PC-3 (cell line): ENCODE measurements at regions not wholly inside any gene's neighbourhood (a gene's known extent, or its start where the extent isn't known, plus 50 kb on each side); places are given as distances from the start of the nearest gene placed in this dataset.

Experiments used
- EZH2 ChIP-seq: fragments of 300-600 bp; sonication (generic); IDR thresholded peaks from one replicate; pipeline ENCODE4 v1.6.1; 2017; ENCODE audit warnings: antibody characterized with exemption, mild to moderate bottlenecking, low read length; ENCODE audit not compliant: unreplicated experiment
- EZH2phosphoT487 ChIP-seq: fragments of 300-600 bp; sonication (generic); IDR thresholded peaks from 2 replicates; pipeline ENCODE4 v1.6.1; 2018; ENCODE audit warnings: mild to moderate bottlenecking, antibody characterized with exemption, low read length, borderline replicate concordance
- TF ChIP-seq, protein P1 (sequence below): fragments of 300-600 bp; sonication (generic); conservative IDR thresholded peaks from 2 replicates; pipeline ENCODE4 v1.5.1; 2017; ENCODE audit warnings: antibody characterized with exemption, low read depth, mild to moderate bottlenecking, low read length

DNA sequence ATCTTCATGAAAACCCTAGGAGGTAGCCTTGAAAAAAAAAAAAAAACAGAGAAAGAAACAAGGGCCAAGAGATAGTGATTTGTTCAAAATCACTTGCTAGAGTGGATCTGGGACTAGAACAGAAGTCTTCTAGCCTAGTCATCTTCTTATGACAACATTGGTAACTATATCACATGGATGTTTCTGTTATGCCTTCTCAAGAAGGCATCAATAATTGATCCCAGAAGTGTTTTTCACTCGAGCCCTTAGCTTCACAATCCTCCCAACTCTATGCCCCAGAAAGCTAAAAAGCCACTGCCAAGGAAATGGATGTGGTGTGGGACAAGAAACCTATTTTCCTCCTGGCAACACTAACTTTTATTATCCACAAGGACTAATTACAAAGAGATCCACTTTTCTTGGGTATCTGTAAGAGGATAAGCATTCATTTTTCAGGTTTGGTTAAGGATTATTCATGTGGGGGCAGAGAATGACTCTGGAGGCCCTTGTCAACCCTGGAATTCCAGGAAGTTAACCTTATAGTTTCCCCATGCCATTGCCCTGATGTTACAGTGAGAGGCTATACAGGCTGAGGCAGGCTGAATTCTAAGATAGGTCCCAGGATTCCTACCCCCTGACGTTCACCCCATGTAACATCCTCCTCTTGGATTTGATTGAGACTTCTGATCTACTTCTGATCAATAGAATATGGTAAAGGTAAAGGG lies 67.7 kb upstream of the CPM start:
- TF ChIP-seq, protein P1, sequence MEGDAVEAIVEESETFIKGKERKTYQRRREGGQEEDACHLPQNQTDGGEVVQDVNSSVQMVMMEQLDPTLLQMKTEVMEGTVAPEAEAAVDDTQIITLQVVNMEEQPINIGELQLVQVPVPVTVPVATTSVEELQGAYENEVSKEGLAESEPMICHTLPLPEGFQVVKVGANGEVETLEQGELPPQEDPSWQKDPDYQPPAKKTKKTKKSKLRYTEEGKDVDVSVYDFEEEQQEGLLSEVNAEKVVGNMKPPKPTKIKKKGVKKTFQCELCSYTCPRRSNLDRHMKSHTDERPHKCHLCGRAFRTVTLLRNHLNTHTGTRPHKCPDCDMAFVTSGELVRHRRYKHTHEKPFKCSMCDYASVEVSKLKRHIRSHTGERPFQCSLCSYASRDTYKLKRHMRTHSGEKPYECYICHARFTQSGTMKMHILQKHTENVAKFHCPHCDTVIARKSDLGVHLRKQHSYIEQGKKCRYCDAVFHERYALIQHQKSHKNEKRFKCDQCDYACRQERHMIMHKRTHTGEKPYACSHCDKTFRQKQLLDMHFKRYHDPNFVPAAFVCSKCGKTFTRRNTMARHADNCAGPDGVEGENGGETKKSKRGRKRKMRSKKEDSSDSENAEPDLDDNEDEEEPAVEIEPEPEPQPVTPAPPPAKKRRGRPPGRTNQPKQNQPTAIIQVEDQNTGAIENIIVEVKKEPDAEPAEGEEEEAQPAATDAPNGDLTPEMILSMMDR = no peak
- TF ChIP-seq EZH2phosphoT487 = no peak
- TF ChIP-seq EZH2 = no peak
